Urothelium cell line (cell line): ENCODE measurements at regions not wholly inside any gene's neighbourhood (a gene's known extent, or its start where the extent isn't known, plus 50 kb on each side); places are given as distances from the start of the nearest gene placed in this dataset.
"Not testable (repeated sequence)": the region's sequence is repeated elsewhere in the genome, so short reads cannot be mapped to it uniquely, and the experiment has no call there.

Experiments
- DNase-seq: peaks from one replicate; pipeline ENCODE4 v3.0.0; 2011; ENCODE audit warnings: low spot score, mixed read lengths
- FAIRE-seq: peaks from 2 replicates; lab custom pipeline; 2011; peaks lifted over from hg19 to GRCh38; lab: Jason Lieb, UNC

- FAIRE-seq (no peak), DNase-seq (peak; percentile 25)
These were observed 494.7 kb upstream of the MAP3K7 start for GRCh38 chr6:91081452-91082067.

DNA sequence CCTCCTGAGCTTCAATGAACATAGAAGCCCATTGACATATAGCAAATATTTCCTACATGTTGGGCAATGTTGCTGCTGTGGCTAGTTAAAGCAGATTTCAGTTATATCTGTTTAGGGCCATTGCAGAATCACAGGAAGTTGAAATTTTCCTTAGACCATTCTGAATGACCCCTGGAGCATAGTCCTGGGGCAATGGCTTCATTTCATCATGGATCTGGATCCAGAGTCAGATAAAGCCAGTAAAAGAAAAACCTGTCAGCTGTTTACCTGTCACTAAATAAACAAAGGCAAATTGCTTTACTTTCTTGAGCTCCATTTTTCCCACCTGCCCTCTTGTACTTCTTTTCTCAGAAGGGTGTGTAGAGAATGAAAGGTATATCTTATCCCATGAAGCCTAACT, 494.0 kb upstream of the MAP3K7 start:
- FAIRE-seq (no peak), DNase-seq (no peak)

GRCh38 chr6:91079969-91080368, 493.1 kb upstream of the MAP3K7 start:
- DNase-seq (no peak), FAIRE-seq (no peak)

GRCh38 chr6:91075244-91075976, 488.5 kb upstream of the MAP3K7 start:
- DNase-seq (no peak), FAIRE-seq (no peak)

DNA sequence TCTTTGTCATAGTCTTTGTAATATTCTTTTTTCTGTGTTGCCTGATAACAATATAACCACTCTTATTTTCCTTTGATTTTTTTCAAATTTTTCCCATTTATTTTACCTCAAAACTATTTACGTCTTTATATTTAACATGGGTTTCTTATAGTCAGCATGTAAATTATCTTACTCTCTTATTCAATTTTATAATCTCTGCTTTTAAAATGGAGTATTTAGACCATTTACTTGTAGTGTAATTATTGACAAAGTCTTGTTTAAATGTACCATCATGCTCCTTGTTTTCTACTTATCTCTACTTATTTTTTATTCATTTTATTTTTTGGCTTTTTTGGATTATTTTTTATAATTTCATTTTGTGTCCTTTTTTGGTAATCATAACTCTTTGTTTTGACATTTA, 476.5 kb upstream of the MAP3K7 start:
- no peak for DNase-seq
- no peak for FAIRE-seq

DNA sequence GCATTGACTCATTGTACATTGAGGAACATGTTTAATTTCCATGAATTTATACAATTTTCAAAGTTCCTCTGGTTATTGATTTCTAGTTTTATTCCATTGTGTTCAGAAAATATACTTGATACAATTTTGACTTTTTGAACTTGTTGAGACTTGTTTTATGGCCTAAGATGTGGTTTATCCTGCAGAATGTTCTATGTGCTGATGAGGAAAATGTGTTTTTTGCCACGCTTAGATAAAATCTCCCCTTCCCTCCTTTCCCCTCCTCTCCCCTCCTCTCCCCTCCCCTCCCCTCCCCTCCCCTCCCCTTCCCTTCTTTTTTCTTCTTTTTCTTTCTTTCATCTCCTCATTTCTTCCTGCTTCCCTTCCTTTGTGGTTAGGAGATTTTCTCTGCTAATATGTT, 470.8 kb upstream of the MAP3K7 start:
- DNase-seq = no peak
- FAIRE-seq = no peak

DNA sequence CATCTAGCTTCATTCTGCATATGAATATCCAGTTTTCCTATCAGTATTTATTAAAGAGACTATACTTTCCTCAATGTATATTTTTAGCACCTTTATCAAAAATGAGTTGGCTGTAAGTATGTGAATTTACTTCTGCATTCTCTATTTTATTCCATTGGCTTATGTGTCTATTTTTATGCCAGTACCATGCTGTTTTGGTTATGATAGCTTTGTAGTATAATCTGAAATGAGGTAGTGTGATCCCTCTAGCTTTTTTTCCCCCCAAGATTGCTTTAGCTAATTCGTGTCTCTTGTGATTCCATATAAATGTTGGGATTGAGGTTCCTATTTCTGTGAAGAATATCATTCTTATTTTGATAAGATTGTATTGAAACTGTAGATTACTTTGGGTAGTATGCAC, 469.1 kb upstream of the MAP3K7 start:
- DNase-seq (no peak), FAIRE-seq (no peak)

DNA sequence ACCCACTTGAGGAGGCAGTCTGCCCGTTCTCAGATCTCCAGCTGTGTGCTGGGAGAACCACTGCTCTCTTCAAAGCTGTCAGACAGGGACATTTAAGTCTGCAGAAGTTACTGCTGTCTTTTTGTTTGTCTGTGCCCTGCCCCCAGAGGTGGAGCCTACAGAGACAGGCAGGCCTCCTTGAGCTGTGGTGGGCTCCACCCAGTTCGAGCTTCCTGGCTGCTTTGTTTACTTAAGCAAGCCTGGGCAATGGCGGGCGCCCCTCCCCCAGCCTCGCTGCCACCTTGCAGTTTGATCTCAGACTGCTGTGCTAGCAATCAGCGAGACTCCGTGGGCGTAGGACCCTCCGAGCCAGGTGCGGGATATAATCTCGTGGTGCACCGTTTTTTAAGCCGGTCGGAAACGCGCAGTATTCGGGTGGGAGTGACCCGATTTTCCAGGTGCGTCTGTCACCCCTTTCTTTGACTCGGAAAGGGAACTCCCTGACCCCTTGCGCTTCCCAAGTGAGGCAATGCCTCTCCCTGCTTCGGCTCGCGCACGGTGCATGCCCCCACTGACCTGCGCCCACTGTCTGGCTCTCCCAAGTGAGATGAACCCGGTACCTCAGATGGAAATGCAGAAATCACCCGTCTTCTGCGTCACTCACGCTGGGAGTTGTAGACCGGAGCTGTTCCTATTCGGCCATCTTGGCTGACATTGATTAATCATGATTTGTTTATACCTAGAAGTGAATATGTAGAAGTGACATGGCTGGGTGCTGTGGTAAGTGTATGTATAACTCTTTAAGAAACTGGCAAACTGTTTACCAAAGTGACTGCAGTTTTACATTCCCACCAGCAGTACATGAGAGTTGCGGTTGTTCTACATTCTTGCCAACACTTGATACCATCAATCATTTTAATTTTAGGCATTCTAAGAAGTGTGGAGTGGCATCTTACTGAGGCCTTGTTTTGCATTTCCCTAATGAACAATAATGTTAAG, 465.9 kb upstream of the MAP3K7 start:
- DNase-seq, FAIRE-seq: not testable (repeated sequence)

DNA sequence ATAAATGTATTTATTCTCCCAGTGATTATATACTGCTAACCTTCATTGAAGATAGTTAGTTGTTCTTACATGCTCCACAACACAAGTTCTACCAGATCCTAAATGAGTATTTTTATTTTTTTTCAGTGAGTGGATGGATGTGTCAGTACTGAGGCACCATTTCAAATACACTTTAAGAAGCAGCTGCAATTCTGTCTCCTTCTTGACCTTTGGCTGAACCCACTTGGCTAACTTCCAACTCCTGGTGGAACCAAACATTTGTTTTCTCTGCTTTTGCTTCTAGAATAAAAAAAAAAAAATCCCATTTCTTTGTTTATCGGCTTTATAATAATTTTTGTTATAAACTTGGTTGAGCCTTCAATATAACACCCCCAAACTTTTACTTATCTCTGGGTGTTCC, 458.3 kb upstream of the MAP3K7 start:
- DNase-seq = no peak
- no peak for FAIRE-seq

DNA sequence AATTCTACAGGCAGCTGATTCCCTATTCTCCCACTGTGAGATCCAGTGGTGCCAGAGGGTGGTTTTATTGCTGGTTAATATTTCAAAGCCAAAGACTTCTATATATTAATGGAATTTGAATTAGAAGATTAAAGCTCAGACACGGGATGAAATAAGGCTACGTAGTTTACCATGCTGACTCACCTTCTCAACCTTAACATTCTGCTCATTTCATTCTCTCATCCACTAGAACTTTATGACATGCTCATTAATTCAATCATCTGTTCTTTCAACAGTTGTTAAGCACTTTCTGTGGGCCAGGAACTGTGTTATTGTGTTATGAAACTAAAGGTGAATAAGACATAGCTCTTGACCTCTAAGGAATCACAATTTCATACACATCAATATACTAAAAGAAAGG, 456.9 kb upstream of the MAP3K7 start:
- FAIRE-seq = no peak
- DNase-seq = no peak

DNA sequence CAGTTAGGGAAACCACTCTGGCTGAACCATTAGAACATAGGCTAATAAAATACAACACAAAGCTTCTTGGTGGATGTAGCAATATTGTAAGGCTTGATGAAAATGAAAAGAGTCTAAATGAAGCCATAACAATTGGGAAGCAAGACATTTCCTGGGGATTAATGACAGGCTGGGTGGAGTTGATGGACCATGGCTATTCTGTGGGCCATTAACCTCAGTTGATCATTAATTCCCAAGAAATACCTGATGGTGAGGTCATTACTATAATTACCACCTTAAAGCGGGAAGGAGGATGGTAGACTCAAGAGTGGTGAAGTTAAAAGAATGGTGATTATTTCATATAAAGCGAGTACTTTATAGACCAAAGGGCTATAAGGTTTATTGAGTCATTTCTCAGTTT, 455.8 kb upstream of the MAP3K7 start:
- DNase-seq (no peak), FAIRE-seq (no peak)

DNA sequence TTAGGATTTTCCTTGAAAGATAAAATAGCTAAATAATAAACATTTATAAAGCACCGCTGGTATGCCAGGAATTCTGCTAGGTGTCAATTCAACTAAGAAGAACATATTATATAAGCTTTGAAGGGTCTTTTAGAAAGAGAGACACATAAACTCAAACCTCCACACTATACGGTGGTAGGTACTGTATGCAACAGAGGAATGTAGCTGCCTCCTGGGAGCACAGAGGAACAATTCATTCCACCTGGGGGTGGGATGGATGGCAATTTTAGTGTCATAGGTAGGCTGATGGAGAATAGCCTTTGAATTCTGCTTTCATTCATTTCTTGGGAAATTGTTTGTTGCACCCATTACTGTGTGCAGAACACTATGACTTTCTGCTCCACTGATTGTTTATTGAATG, 447.1 kb upstream of the MAP3K7 start:
- FAIRE-seq (no peak), DNase-seq (no peak)

- FAIRE-seq (no peak), DNase-seq (no peak)
These were observed 444.7 kb upstream of the MAP3K7 start for GRCh38 chr6:91031581-91031980.

- DNase-seq (peak; percentile 5), FAIRE-seq (no peak)
These were observed 442.3 kb upstream of the MAP3K7 start for GRCh38 chr6:91029211-91029610.

GRCh38 chr6:91023529-91023928, 436.7 kb upstream of the MAP3K7 start:
- FAIRE-seq (no peak), DNase-seq (no peak)

GRCh38 chr6:91020744-91021143, 433.9 kb upstream of the MAP3K7 start:
- no peak for DNase-seq
- FAIRE-seq = no peak

- DNase-seq = no peak
- no peak for FAIRE-seq
These were observed 431.7 kb upstream of the MAP3K7 start for GRCh38 chr6:91018586-91018985.

GRCh38 chr6:91013511-91013910, 426.6 kb upstream of the MAP3K7 start:
- FAIRE-seq (no peak), DNase-seq (no peak)

DNA sequence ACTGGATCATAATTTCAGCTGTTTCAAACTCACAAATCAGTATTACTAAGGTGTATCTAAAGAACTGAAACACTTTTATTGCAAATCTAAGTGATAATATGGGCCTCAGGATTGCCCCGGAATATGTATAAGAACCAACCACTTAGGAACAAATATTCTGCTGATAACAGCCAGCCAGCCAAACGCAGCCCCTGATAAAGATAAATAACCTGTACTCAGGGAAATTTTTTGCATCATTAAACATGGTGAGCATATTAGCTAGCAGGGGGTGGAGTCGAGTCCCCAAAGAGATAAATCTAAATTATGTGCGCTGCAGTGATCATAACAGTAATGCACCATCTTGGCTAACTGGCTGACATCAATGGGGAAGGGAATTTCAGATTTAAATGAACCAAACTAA, 410.2 kb upstream of the MAP3K7 start:
- DNase-seq (no peak), FAIRE-seq (no peak)

- FAIRE-seq = no peak
- DNase-seq = no peak
These were observed 406.9 kb upstream of the MAP3K7 start for GRCh38 chr6:90993770-90994169.

DNA sequence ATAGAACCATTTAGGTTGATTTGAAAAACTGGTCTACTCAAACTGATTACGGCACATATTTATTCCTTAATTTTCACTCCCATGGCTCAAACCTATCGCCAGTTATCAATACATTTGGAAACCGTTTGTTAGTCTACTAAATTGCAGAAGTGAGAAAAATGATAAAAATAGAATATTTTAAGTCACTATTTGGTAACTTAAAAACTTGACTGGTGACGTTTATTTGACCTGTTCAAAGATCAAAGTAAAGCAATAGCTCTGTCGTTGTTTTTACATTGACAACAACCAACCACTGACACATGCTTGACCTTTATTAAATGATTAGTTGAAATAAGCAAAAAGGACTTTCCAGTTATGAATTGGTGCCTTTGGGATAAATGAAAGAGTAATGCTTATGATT, 402.9 kb upstream of the MAP3K7 start:
- FAIRE-seq (no peak), DNase-seq (no peak)

GRCh38 chr6:90984066-90984465, 397.2 kb upstream of the MAP3K7 start:
- DNase-seq (no peak), FAIRE-seq (no peak)
